ENCODE measurements at regions not wholly inside any gene's neighbourhood (a gene's known extent, or its start where the extent isn't known, plus 50 kb on each side); places are given as distances from the start of the nearest gene placed in this dataset.

GRCh38 chr20:54356801-54357200, 118.6 kb upstream of the DOK5 start:
- CTCF ChIA-PET = interaction anchor here (0.7 kb wide), 1 partner anchor 257 kb away, joined by 3 read pairs; no protein-coding TSS in a partner anchor
- H3K4me1 Mint-ChIP-seq (ENCODE audit: low read depth, unreplicated experiment) = no peaks in the 10 kb centered on the region
- BruUV-seq (replicated peaks) = no TSS peak
- TF ChIP-seq, protein P1, sequence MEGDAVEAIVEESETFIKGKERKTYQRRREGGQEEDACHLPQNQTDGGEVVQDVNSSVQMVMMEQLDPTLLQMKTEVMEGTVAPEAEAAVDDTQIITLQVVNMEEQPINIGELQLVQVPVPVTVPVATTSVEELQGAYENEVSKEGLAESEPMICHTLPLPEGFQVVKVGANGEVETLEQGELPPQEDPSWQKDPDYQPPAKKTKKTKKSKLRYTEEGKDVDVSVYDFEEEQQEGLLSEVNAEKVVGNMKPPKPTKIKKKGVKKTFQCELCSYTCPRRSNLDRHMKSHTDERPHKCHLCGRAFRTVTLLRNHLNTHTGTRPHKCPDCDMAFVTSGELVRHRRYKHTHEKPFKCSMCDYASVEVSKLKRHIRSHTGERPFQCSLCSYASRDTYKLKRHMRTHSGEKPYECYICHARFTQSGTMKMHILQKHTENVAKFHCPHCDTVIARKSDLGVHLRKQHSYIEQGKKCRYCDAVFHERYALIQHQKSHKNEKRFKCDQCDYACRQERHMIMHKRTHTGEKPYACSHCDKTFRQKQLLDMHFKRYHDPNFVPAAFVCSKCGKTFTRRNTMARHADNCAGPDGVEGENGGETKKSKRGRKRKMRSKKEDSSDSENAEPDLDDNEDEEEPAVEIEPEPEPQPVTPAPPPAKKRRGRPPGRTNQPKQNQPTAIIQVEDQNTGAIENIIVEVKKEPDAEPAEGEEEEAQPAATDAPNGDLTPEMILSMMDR (IDR thresholded peaks at IDR 0.05; ENCODE audit: unreplicated experiment) = no peak
- peaks cover 8% of the 10 kb centered on the region for H3K9me3 Mint-ChIP-seq (ENCODE audit: low read depth, unreplicated experiment)
- H3K4me3 Mint-ChIP-seq (ENCODE audit: low read depth, unreplicated experiment) = no peak overlapping the region
- no peak overlapping the region for H3K27ac Mint-ChIP-seq (ENCODE audit: unreplicated experiment)
- H3K36me3 Mint-ChIP-seq (ENCODE audit: insufficient read depth, unreplicated experiment) = no peaks in the 10 kb centered on the region
- intact Hi-C loops (cut with micrococcal nuclease; ENCODE audit: unreplicated experiment) = no loop called here
- DNase-seq = no peak
- no peaks in the 10 kb centered on the region for H3K27me3 Mint-ChIP-seq (ENCODE audit: unreplicated experiment)

DNA sequence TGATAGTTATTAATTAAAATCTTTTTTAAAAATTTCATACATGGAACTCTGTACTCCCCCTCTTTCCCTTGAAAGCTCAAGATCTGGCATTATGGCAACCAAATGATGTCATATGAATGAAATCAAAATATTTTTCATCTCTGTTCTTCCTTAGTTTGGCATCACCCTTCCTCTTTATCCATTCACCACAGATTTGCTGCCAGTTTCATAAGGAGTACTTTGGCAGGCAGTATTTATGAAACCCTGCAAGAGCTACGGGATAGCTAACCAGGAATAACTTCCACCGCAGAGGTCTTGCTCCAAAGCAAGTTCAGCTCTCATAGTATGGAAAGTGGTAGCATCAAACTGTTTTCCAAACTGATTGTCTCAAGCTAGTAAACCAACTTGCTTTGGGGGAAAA, 113.9 kb upstream of the DOK5 start:
- Mint-ChIP-seq H3K36me3 (ENCODE audit: insufficient read depth, unreplicated experiment) (no peaks in the 10 kb centered on the region), H3K27ac (ENCODE audit: unreplicated experiment) (no peak overlapping the region), H3K4me1 (ENCODE audit: low read depth, unreplicated experiment) (no peaks in the 10 kb centered on the region), H3K4me3 (ENCODE audit: low read depth, unreplicated experiment) (no peak overlapping the region), H3K9me3 (ENCODE audit: low read depth, unreplicated experiment) (peaks cover 2% of the 10 kb centered on the region), H3K27me3 (ENCODE audit: unreplicated experiment) (no peaks in the 10 kb centered on the region)
- TF ChIP-seq, protein P1 (IDR thresholded peaks at IDR 0.05; ENCODE audit: unreplicated experiment) = no peak
- DNase-seq = no peak
- BruUV-seq (replicated peaks) = no TSS peak
- intact Hi-C loops (cut with micrococcal nuclease; ENCODE audit: unreplicated experiment) = no loop called here
- CTCF ChIA-PET = interaction anchor here (0.6 to 1.0 kb wide), 3 partner anchors 14 to 897 kb away, joined by 3 read pairs; no protein-coding TSS in a partner anchor

DNA sequence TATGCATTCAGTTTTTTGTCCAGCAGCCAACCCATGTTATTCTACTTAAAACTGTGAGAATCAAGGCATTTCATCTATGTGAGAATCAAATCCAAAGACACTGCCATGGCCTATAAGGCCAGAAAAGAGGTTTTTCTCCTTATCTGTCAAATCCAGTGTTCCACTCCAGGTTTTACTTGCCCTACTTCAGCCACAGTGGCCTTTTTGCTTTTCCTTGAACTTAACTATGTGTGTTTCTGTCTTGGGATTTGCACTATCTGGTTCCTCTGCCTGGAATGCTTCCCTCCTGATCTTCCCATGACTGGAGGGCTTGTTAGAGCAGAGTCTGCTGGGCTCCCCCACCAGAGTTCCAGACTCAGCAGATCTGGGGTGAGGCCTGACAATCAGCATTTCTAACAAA, 113.1 kb upstream of the DOK5 start:
- TF ChIP-seq, protein P1 (IDR thresholded peaks at IDR 0.05; ENCODE audit: unreplicated experiment) = no peak
- Mint-ChIP-seq H3K36me3 (ENCODE audit: insufficient read depth, unreplicated experiment) (no peaks in the 10 kb centered on the region), H3K4me1 (ENCODE audit: low read depth, unreplicated experiment) (no peaks in the 10 kb centered on the region), H3K27me3 (ENCODE audit: unreplicated experiment) (no peaks in the 10 kb centered on the region), H3K9me3 (ENCODE audit: low read depth, unreplicated experiment) (peaks cover 2% of the 10 kb centered on the region), H3K4me3 (ENCODE audit: low read depth, unreplicated experiment) (no peak overlapping the region), H3K27ac (ENCODE audit: unreplicated experiment) (no peak overlapping the region)
- no peak for DNase-seq
- CTCF ChIA-PET = interaction anchor here (1.0 kb wide), 1 partner anchor 15 kb away, joined by 3 read pairs; no protein-coding TSS in a partner anchor
- no TSS peak for BruUV-seq (replicated peaks)
- intact Hi-C loops (cut with micrococcal nuclease; ENCODE audit: unreplicated experiment) = no loop called here

GRCh38 chr20:54364365-54364764, 111.0 kb upstream of the DOK5 start:
- TF ChIP-seq, protein P1 (IDR thresholded peaks at IDR 0.05; ENCODE audit: unreplicated experiment) = no peak
- H3K27ac Mint-ChIP-seq (ENCODE audit: unreplicated experiment) = no peak overlapping the region
- H3K36me3 Mint-ChIP-seq (ENCODE audit: insufficient read depth, unreplicated experiment) = no peaks in the 10 kb centered on the region
- no TSS peak for BruUV-seq (replicated peaks)
- DNase-seq = no peak
- H3K4me3 Mint-ChIP-seq (ENCODE audit: low read depth, unreplicated experiment) = no peak overlapping the region
- peaks cover 1% of the 10 kb centered on the region for H3K9me3 Mint-ChIP-seq (ENCODE audit: low read depth, unreplicated experiment)
- H3K4me1 Mint-ChIP-seq (ENCODE audit: low read depth, unreplicated experiment) = no peaks in the 10 kb centered on the region
- intact Hi-C loops (cut with micrococcal nuclease; ENCODE audit: unreplicated experiment) = no loop called here
- CTCF ChIA-PET = no interaction called here
- H3K27me3 Mint-ChIP-seq (ENCODE audit: unreplicated experiment) = no peaks in the 10 kb centered on the region
